CD4-positive, alpha-beta memory T cell (primary cell): ENCODE measurements at regions not wholly inside any gene's neighbourhood (a gene's known extent, or its start where the extent isn't known, plus 50 kb on each side); places are given as distances from the start of the nearest gene placed in this dataset.

Source experiments
- CTCF ChIA-PET: fragments of 350-600 bp; sonication (Branson Sonifier 250); formaldehyde crosslinking; loops from one replicate; lab custom pipeline; 2021; ENCODE audit warnings: inconsistent platforms; ENCODE audit not compliant: partially characterized antibody; lab: Charles Lee
- POLR2A ChIA-PET: fragments of 350-600 bp; sonication (Branson Sonifier 250); formaldehyde crosslinking; loops from one replicate; lab custom pipeline; 2021; ENCODE audit not compliant: partially characterized antibody; lab: Charles Lee
- DNase-seq, 5 donors: peaks; one replicate each; pipeline versions ENCODE4 v3.0.0 to v3.0.0-alpha.2; 2020 to 2022; ENCODE audit warnings: mixed read lengths in 1 of 5
- H3K27ac ChIP-seq: one replicate; pipeline ENCODE4 v1.7.0; 2013; ENCODE audit warnings: low read depth, low read length
- H3K27me3 ChIP-seq: 2 replicates; pipeline ENCODE4 v1.7.0; 2013; ENCODE audit warnings: mild to moderate bottlenecking, low read length, moderate library complexity; ENCODE audit not compliant: insufficient read depth
- H3K36me3 ChIP-seq: 2 replicates; pipeline ENCODE4 v1.7.0; 2013; ENCODE audit warnings: mild to moderate bottlenecking, low read length, moderate library complexity; ENCODE audit not compliant: insufficient read depth
- H3K4me1 ChIP-seq: 2 replicates; pipeline ENCODE4 v1.7.0; 2013; ENCODE audit warnings: mild to moderate bottlenecking, low read length, moderate library complexity; ENCODE audit not compliant: insufficient read depth
- H3K4me3 ChIP-seq, 2 donors: one replicate each; pipeline ENCODE4 v1.7.0; 2013; ENCODE audit warnings: low read length in 2 of 2, mild to moderate bottlenecking in 1 of 2
- H3K9me3 ChIP-seq, 2 donors: one replicate each; pipeline ENCODE4 v1.7.0; 2013; ENCODE audit warnings: low read length in 2 of 2, control low read depth in 1 of 2; ENCODE audit not compliant: control insufficient read depth in 1 of 2
- H3K27ac Mint-ChIP-seq, 7 donors: one replicate each; pipeline ENCODE4 v1.8.0; 2020 to 2021; ENCODE audit warnings: mixed read lengths in 7 of 7, mild to moderate bottlenecking in 6 of 7, inconsistent platforms in 3 of 7, moderate library complexity in 3 of 7
- H3K27me3 Mint-ChIP-seq, 2 donors: one replicate each; pipeline ENCODE4 v1.8.0; 2020 to 2021; ENCODE audit warnings: mixed read lengths in 2 of 2
- H3K36me3 Mint-ChIP-seq, 2 donors: one replicate each; pipeline ENCODE4 v1.8.0; 2020 to 2021; ENCODE audit warnings: mixed read lengths in 2 of 2, inconsistent platforms in 1 of 2, mild to moderate bottlenecking in 1 of 2
- H3K4me1 Mint-ChIP-seq, 4 donors: one replicate each; pipeline ENCODE4 v1.8.0; 2020 to 2021; ENCODE audit warnings: mixed read lengths in 4 of 4, mild to moderate bottlenecking in 1 of 4
- H3K4me3 Mint-ChIP-seq, 8 donors: one replicate each; pipeline ENCODE4 v1.8.0; 2020 to 2021; ENCODE audit warnings: mixed read lengths in 8 of 8, mild to moderate bottlenecking in 7 of 8, moderate library complexity in 6 of 8, inconsistent platforms in 3 of 8
- H3K9me3 Mint-ChIP-seq, 8 donors: one replicate each; pipeline ENCODE4 v1.8.0; 2020 to 2021; ENCODE audit warnings: mixed read lengths in 8 of 8, mild to moderate bottlenecking in 5 of 8, inconsistent platforms in 3 of 8, moderate library complexity in 1 of 8
- intact Hi-C: fragments of 100-400 bp; cut with micrococcal nuclease; formaldehyde crosslinking; loops from one replicate; pipeline ENCODE4 v1.15.1; 2023

DNA sequence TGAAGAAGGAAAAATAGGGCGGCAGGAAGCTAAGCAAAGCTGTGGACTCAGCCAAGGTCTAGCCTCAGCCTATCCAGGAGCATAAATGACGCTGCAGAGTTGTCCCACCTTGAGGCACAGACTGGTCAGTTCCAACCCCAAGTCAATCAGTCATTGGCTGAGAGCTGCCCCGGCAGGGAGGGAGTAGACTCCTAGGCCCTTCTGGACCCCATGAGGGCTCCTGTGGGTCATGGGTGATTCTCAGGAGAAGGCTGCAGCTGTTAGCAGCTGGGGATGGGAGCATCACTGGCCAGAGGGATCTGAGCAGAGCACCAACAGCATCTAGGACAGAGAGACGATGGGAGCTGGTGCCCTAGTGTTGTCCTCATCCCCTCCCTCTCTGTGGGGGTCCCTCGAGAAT, 51.8 kb upstream of the ESRRB start:
- H3K36me3 ChIP-seq: no peaks in the 10 kb centered on the region
- CTCF ChIA-PET: interaction anchor here (0.7 to 1.5 kb wide), 3 partner anchors 13 to 714 kb away, joined by 3 to 5 read pairs (median 4); no protein-coding TSS in a partner anchor
- Mint-ChIP-seq H3K27ac (no peak overlapping the region), H3K4me3 (no peak overlapping the region), H3K4me1 (no peaks in the 10 kb centered on the region), H3K36me3 (no peaks in the 10 kb centered on the region), H3K9me3 (no peaks in the 10 kb centered on the region), H3K27me3 (peaks cover 18 to 32% of the 10 kb centered on the region in 2 donors)
- H3K4me1 ChIP-seq: no peaks in the 10 kb centered on the region
- no peak overlapping the region for H3K4me3 ChIP-seq
- DNase-seq: no peak
- no peak overlapping the region for H3K27ac ChIP-seq
- POLR2A ChIA-PET: no interaction called here
- H3K9me3 ChIP-seq: no peaks in the 10 kb centered on the region
- peaks cover under 1% of the 10 kb centered on the region for H3K27me3 ChIP-seq
- intact Hi-C loops: no loop called here
